HG03469 (cell line): ENCODE measurements at regions not wholly inside any gene's neighbourhood (a gene's known extent, or its start where the extent isn't known, plus 50 kb on each side); places are given as distances from the start of the nearest gene placed in this dataset.
"Not testable (repeated sequence)": the region's sequence is repeated elsewhere in the genome, so short reads cannot be mapped to it uniquely, and the experiment has no call there.

Source experiments
- ATAC-seq: cut with Tn5 transposase; IDR thresholded peaks from one replicate; pipeline ENCODE4 v1.9.1; 2021; ENCODE audit warnings: mild to moderate bottlenecking, moderate library complexity, moderate number of reproducible peaks; ENCODE audit not compliant: unreplicated experiment

DNA sequence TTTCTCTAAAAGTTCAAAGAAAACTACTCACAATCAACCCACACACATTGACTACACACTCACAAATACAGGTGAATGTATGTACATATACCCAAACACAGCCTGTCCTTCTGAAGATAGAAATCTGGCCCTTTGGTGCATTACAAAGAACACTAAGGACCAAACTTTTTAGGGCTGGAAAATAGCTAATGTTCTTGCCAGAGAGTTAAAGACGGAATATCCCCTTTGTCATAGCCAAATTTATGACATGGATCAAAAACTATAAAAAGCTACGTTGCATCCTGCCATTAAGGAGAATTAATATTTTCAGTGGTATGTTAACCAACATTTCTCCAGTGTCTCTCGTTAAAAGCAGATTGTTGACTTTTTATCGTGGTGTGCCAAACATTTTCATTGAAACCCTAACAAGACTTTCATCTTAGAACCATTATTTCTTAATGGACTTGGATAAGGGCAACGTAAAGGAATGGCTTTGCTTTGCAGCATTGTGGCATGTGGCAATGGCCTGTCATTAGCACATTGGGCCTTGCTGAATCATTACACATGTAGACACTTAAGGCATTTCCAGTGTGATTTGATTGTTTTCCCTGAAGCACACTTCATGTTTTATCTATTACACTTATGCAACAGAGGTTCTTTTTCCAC, 150.9 kb upstream of the MEOX2 start:
- no peak for ATAC-seq

DNA sequence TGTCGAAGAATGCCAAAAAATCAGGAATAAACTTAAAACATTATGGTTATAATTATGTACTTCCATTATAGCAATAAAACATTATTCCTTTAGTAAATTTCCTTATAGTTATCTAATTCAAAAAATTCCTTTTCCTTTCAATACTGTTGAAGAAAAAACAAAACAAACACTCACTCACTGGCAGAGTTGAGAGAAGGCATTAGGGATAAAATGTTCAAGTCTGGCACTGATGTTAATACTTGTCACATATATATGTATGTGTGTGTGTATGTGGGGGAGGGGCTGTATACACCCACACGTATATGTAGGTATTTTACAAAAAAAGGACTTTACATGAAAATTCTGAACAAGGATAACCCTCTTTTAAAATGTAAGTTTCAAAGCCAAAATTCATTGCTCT, 150.2 kb upstream of the MEOX2 start:
- no peak for ATAC-seq

DNA sequence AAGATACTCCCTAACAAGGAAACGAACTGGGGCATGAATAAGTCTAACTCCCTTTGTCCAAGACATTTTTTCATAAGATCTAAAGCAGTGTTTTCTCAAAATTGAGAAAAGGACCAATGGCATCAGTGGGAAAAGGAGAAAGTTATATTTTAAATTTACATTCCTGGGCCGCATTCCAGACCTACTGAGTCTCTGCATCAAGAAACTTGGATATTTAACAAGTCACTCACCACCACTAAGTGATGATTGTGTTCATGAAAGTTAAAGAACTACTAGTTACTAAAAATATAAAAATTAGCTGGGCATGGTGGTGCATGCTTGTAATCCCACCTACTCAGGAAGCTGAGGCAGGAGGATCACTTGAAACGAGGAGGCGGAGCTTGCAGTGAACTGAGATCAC, 149.6 kb upstream of the MEOX2 start:
- no peak for ATAC-seq

DNA sequence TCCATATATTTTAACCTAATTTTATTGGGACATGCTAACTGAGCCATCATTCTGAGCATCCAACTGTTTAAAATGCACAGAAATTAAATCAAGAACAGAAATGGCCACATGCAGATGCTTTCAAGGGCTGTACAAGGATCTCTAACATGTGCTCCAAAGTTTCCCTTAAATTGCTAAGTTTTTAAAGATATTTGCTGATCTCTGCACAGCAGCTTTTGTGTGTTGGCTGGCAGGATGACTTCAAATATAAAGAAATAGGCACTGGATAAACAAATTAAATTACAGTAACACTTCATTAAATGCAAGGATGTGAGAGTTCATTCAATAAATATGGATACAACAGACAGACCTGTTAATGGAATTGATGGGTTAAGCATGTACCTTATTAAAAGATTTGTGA, 148.0 kb upstream of the MEOX2 start:
- no peak for ATAC-seq

DNA sequence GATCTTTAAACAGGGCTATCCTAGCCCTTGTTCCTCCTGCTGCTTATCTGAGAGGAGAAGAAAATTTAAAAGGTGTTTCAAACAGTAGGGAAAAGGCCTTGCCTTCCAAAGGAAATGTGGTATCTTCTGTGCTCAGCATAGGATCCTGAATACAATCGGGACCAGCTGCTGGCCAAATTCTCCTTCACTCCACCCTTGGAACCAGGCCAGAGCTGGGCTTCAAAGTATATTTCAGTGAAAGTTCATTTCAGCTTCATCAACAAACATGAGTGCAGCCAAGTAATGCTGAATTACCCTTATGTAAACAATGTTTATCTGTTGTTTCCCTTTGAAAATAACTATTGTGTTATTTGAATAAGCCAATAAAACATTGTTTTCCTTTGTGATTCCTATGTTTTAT, 146.5 kb upstream of the MEOX2 start:
- no peak for ATAC-seq

DNA sequence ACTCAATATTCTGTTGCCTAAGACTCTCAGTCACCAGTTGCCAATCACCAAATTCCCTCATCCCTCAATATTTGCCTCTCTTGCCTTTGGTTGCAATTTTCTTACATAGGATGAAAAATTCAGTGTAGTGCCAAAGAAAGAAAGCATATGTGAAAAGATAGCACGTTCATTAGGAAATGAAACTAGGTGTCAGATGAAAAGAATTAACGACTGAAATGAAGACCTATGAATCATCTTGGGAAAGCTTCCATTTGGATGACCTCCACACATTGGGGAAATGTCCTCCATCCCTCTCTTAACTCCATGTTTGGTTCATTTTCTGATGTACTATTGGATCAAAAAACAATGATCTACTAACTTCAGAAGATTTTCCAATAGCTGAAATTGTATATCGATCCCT, 145.1 kb upstream of the MEOX2 start:
- no peak for ATAC-seq

DNA sequence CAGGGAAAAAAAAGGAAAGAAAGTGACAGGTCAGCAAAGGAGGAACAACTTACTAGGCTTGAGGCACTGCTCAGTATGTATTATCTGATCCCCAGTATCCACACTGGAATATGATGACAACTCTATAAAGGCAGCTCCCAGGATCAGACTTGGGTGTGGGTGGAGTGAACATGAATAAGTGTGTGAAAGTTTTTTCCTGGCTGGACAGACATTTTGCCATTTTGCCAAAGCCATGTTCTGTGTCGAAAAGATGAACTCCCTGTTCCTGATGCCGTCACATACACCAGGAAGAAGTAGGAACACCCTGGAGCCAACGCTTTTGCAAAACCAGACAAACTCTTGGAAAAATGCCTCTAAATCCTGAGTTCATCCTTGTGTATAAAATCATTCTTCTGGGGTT, 143.2 kb upstream of the MEOX2 start:
- ATAC-seq, result no peak

DNA sequence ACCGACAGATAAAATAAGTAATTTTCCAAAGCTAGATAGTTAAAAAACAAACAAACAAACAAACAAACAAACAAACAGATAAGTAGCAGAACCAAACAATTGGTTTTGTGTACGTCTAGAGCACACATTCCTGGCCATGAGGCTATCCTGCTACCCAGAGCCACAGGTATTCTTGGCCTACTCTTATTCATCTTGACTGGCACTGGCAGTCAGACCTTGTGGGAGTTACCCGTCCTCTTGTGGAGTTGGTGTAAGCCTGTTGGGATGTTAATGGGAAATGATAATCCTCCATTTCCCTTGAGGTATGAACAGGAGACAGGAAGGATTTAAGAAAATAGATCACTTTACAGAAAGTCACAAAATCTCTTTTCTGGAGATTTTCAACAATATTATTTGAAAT, 142.4 kb upstream of the MEOX2 start:
- ATAC-seq, result no peak

DNA sequence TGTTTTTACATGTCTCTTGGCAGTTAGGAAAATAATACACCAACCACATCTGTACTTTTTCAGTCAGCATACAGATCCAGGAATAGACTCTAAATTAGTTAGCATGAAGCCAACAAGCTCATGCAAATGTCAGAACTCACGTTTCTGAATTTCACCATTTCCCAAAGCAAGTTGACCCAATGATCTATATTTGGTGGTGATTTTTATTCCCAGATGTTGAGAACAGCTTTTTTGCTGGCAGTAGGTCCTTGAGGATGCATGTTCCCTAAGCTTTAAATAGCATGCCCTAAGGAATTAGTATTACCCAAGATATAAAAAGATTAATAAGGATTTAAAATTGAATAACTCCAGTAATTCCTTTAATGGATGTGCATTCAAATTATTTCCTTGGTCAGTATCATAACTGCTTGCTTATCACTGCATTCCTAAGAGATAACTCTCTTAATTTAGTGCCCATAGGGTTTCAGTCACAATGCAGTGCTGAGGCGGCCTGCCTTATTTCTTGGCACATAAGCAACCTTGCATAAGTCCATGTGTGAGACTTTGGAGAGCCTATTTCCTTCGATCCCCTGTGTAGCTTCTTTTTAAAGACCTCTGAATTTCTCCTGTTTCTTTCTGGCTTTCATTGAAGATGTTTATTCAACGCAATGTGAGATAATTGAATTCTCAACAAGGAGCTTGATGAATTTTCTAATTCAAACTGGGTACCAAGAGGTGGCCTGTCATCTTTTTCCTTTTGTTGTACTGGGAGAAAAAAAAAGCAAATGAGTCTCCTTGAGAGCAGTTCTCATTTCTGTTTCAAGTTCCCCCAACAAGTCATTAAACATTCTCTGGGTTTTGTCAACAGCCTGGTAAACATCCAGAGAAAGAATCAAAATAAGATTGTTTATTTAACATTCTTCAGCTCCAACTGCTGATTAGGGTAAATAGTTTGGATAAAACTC, 135.3 kb upstream of the MEOX2 start:
- no peak for ATAC-seq

DNA sequence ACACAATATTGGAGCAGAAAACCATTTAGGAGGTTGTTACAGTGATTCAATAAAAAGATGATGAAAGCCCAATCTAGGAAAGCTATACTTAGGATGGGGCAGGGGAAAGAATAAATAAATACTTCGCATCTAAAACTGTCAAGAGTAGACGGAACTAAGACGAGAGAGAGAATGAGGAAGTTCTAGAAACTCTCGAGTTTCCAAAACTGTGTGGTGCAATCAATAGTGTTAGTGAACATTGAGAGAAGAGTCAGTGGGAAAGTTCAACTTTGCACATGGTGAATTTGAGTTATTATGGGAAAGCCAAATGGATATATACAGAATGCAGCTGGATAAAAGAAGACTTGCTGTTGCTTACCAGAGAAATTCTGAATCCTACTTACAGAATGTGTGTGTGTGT, 133.8 kb upstream of the MEOX2 start:
- ATAC-seq, result no peak

DNA sequence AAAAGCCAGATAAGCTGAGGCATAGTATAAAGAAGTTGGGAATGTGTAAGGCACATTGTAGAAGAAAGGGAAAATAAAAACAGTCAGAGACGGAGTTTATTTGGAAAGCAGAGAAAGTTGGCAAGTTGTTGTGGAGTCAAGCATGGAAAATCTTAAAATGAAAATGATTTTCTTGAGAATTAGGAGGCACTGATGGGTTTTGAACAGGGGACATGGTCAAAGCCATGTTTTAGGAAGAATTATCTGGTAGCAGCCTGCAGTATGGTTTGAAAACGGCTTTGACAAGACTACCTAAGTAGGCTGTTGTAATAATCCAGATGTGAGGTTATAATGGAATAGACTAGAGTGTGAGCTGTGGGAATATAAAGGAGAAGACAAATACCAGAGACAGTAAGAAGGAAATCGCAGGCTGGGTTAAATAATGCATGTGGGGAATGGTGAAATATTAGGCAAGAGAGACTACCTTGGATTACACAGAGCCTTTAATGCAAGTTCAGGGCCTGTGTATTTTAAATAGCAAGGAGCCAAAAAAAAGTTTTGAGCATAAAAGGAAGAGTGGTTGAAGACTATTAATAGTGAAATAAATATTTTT, 130.4 kb upstream of the MEOX2 start:
- no peak for ATAC-seq

DNA sequence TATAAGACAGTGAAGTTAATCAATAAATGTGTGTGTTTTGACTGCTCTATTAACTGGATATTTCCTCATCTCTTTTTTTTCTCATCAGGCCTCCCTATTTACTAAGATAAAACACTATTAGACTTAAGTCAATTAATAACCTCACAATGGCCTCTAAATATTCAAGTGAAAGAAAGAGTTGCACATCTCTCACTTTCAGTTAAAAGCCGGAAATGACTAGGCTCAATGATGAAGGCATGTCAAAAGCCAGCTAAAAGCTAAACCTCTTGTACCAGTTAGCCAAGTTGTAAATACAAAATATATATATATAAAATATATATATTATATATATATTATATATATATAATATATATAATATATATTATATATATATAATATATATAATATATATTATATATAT, 127.0 kb upstream of the MEOX2 start:
- no peak for ATAC-seq

DNA sequence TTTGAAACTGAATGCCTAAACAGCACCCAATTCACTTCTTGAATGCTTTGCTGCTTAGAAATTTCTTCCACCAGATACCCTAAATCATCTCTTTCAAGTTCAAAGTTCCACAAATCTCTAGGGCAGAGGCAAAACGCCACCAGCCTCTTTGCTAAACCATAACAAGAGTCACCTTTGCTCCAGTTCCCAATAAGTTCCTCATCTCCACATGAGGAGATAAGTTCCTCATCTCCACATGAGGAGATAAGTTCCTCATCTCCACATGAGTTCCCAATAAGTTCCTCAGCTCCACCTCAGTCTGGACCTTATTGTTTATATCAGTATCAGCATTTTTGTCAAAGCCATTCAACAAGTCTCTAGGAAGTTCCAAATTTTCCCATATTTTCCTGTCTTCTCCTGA, 123.9 kb upstream of the MEOX2 start:
- not testable (repeated sequence) for ATAC-seq

DNA sequence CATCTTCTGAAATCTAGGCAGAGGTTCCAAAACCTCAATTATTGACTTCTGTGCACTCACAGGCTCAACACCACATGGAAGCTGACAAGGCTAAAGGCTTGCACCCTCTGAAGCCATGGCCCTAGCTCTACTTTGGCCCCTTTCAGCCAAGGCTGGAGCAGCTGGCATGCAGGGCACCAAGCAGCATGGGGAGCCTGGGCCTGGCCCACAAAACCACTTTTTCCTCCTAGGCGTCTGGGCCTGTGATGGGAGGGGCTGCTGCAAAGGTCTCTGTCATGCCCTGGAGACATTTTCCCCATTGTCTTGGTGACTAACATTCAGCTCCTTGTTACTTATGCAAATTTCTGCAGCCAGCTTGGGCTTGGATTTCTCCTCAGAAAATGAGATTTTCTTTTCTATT, 123.5 kb upstream of the MEOX2 start:
- not testable (repeated sequence) for ATAC-seq

DNA sequence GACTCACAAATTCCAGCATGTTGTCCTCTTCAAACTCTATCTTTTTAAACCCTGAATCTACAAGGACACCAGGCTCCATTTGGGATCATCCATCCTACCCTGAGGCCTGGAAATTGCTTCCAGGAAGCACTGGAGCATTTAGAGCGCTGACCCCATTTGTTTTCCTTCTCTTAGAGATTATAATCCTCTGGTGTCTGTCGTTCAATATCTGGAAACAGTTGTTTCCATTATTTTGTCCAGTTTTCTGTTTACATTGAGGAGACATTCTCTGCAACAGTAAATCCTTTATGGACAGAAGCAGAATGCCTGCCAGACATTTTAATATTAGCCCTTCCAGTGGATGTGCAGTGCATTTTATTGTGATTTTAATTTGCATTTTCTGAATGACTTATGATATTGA, 119.4 kb upstream of the MEOX2 start:
- no peak for ATAC-seq

DNA sequence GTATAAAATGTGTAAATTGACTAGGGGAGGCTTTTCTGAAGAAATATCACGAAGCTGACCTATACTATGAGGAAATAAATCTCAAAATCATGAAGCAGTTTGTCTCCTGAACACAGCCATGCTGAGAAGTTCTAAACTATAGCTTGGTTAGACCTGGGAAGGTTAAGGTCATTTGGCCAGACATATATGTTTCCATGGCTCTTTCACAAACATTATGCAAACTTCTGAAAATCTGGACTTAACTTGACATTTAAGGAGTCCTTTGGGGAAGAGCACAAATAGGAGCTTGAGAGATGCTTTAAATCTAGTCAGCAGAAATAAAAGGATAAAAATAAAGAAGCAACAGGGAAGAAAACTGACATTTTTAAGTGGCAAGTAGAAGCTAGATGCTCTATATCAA, 115.9 kb upstream of the MEOX2 start:
- ATAC-seq, result no peak

DNA sequence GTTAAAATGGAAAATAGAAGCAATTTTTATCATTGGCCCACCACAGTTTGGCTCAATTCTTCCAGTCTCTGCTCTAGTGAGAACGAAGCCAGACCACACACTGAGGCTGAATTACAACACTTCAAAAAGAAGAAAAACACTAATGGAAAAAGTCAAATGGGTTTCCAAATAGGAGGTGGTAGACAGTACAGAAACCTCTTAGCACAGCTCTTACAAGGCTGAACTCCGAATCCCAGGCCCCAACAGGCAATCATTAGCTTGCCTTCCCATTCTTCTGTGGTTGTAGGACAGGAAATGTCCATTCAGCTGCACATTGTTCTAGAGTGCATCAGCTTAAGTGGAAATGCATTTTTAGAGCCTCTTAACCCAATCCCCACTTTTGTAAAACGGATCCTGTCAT, 115.1 kb upstream of the MEOX2 start:
- no peak for ATAC-seq

DNA sequence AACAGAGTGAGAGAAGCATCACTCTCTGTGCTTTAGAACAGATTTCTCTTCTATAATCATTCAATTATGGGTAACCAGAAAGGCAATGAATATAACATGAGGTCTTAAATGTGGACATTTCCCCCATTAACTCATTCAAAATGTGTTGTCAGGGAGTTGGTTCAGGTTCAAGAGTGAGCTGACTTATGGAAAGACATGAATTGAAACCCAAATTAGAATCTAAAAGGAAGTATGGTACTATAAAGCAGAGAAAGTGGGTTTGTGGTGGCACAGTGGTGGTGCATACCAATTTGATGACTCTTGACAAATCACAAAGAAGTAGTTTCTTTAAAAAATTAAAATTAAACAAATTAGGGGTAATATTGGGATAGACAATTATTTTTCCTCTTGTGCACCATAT, 114.6 kb upstream of the MEOX2 start:
- ATAC-seq, result no peak

DNA sequence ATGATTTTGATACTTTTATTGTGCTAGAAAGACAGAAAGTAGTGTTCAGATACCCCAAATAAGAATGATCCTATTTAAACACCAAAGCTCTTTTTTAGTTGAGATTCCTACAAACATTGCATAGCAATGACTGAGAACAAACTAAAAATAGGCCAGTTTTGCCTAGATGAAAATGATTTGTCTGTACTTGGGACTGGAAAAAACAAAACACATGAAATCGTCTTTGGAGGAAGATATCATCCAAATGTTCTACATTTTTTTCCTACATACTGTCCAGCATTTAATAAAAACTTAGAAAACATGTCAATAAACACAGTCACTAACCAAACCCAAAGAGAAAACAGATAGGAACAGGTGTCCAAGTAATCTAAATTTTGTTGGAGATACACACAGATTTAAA, 111.6 kb upstream of the MEOX2 start:
- no peak for ATAC-seq

DNA sequence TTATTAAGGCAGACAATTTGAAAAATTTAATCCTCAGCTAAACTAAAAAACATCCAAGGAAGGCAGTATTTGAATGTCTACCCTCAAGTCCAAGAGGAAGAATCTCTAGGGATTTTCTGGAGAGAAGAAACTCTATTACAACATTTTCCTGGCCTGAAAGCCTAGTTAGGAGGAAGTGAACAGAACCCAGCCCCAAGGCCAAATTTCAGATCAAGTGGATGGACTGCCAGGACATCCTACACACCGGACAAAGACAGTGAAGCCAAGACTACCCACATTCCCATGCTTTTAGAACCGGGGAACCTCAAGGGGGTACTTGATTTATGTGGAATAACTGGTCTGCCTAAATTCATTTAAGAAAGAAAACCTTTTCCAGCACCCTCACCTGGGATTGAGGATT, 108.9 kb upstream of the MEOX2 start:
- no peak for ATAC-seq

DNA sequence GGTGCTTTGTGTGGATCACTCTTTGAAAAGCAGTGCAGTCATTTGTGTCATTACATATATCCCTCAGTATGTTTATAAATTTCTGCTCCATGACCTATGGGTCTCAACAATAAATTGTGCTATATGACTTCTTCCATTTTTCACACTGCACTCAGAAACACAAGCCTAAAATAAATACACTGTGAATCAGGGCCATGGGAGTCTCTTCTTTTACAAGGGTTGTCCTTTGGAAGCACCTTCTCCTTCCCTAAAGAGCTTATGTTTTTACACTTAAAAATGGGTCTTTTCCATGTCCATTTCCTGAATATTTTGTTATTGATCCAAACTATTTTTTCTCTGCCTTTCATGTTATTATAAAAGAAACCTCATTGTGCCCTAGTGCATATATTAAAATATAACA, 108.3 kb upstream of the MEOX2 start:
- ATAC-seq, result no peak

DNA sequence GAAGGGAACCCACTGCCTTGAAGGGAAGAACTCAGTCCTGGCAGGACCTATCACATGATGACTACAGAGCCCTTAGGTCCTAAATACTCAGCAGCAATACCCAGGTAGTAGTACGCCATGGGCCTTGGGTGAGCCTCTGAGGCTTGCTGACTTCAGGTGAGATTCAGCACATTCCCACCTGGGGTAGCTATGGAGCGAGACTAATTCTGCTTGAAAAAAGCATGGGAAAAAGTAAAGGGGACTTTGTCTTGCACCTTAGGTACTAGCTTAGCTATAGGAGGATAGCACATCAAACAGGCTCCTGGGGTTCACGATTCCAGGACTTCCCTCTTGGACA, 98.2 kb upstream of the MEOX2 start:
- no peak for ATAC-seq
